ENCODE measurements at regions not wholly inside any gene's neighbourhood (a gene's known extent, or its start where the extent isn't known, plus 50 kb on each side); places are given as distances from the start of the nearest gene placed in this dataset.

DNA sequence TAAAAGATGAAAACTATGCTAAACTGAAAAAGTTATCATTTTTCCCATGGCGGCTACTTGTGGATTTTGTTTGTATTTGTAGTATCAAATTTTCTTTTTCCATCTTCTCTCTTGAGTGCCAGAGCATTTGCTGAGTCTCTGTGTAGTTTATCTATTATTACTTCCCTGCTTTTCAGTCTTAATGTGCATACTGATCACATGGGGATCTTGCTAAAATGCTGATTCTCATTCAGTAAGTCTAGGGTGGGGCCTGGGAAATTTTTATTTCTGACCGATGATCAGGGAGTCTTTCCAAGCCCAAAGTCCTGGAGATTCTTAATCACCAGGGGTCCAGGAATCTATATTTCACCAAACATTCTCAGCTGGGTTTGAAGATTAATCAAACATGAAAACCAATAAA is 189.0 kb upstream of the GOT2 start:
- DNase-seq (ENCODE audit: low spot score) = no peak
- no peaks in the 10 kb centered on the region for H3K27me3 ChIP-seq (ENCODE audit: control insufficient read depth in 4 of 4, insufficient read depth in 4 of 4, low read length in 3 of 4)
- no peak overlapping the region for H3K4me3 ChIP-seq (ENCODE audit: low read depth in 1 of 3, low read length in 3 of 3)
- no peak overlapping the region for H3K9ac ChIP-seq (ENCODE audit: low read depth in 1 of 2, low read length in 2 of 2)
- no peak overlapping the region for H3K27ac ChIP-seq (ENCODE audit: low read depth in 1 of 2, low read length in 2 of 2)
- no peaks in the 10 kb centered on the region for H3K9me3 ChIP-seq (ENCODE audit: control insufficient read depth in 4 of 4, low read length in 3 of 4)
- no peaks in the 10 kb centered on the region for H3K4me1 ChIP-seq (ENCODE audit: control insufficient read depth in 4 of 4, insufficient read depth in 4 of 4, low read length in 3 of 4)
- WGBS = 93% methylated on average over 2 of the region's 2 CpGs
- H3K36me3 ChIP-seq (ENCODE audit: control insufficient read depth in 4 of 4, insufficient read depth in 3 of 4, low read depth in 1 of 4, low read length in 3 of 4) = no peaks in the 10 kb centered on the region
- TF ChIP-seq RXRA (IDR thresholded peaks at IDR 0.05) = no peak
- no peak for TF ChIP-seq TAF1 (conservative IDR thresholded peaks at IDR 0.05)

DNA sequence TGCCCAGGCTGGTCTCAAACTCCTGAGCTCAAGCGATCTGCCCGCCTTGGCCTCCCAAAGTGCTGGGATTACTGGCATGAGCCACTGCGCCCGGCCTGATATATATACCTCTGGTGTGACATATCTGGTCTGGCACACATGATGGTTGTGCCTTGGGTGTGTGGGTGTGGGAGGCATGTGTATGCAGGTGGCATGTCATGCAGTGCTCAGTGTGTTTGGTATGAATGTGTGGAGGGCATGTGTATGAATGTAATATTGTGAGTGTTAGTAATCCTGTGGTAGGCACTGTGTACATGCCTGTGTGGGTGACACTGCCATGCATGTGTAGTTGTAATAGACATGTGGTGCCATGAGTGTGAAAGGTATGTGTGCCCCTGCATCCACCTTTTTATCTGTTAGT is 179.3 kb upstream of the GOT2 start:
- no peaks in the 10 kb centered on the region for H3K27me3 ChIP-seq (ENCODE audit: control insufficient read depth in 4 of 4, insufficient read depth in 4 of 4, low read length in 3 of 4)
- no peaks in the 10 kb centered on the region for H3K9me3 ChIP-seq (ENCODE audit: control insufficient read depth in 4 of 4, low read length in 3 of 4)
- 98% methylated on average over 4 of the region's 4 CpGs for WGBS
- H3K4me1 ChIP-seq (ENCODE audit: control insufficient read depth in 4 of 4, insufficient read depth in 4 of 4, low read length in 3 of 4) = no peaks in the 10 kb centered on the region
- H3K27ac ChIP-seq (ENCODE audit: low read depth in 1 of 2, low read length in 2 of 2) = no peak overlapping the region
- no peak for DNase-seq (ENCODE audit: low spot score)
- H3K4me3 ChIP-seq (ENCODE audit: low read depth in 1 of 3, low read length in 3 of 3) = no peak overlapping the region
- TF ChIP-seq RAD21 (IDR thresholded peaks at IDR 0.05) = no peak
- TF ChIP-seq, protein P1, sequence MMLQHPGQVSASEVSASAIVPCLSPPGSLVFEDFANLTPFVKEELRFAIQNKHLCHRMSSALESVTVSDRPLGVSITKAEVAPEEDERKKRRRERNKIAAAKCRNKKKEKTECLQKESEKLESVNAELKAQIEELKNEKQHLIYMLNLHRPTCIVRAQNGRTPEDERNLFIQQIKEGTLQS (IDR thresholded peaks at IDR 0.05) = no peak
- no peaks in the 10 kb centered on the region for H3K36me3 ChIP-seq (ENCODE audit: control insufficient read depth in 4 of 4, insufficient read depth in 3 of 4, low read depth in 1 of 4, low read length in 3 of 4)
- H3K9ac ChIP-seq (ENCODE audit: low read depth in 1 of 2, low read length in 2 of 2) = no peak overlapping the region

DNA sequence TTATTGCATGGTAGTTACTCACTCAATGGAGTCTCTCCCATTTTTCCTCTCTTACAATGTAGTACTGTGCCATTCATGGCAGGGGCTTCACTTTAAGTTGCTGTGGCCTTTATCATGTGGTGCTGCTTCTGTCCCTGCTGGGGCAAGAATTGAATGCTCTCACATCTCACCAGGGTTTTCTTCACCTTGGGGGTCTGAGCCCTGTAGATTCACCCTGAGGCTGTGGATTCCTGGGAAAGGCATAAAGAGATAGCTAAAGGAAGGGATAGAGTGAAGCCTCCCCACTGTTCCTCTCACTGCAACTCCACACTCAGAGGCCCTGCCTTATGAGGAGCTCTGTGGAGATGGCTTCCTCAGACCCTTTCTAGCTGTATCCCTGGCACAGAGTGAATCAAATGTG is 178.5 kb upstream of the GOT2 start:
- no peak overlapping the region for H3K27ac ChIP-seq (ENCODE audit: low read depth in 1 of 2, low read length in 2 of 2)
- no peak overlapping the region for H3K9ac ChIP-seq (ENCODE audit: low read depth in 1 of 2, low read length in 2 of 2)
- no peaks in the 10 kb centered on the region for H3K9me3 ChIP-seq (ENCODE audit: control insufficient read depth in 4 of 4, low read length in 3 of 4)
- H3K4me3 ChIP-seq (ENCODE audit: low read depth in 1 of 3, low read length in 3 of 3) = no peak overlapping the region
- H3K4me1 ChIP-seq (ENCODE audit: control insufficient read depth in 4 of 4, insufficient read depth in 4 of 4, low read length in 3 of 4) = peaks cover 0 to 1% (median 0%) of the 10 kb centered on the region in 4 donors
- no peak for DNase-seq (ENCODE audit: low spot score)
- TF ChIP-seq RAD21 (IDR thresholded peaks at IDR 0.05) (no peak), EGR1 (IDR thresholded peaks at IDR 0.05; ENCODE audit: low read depth in 2 of 2) (no peak), HNF4G (IDR thresholded peaks at IDR 0.05) (no peak), HNF4A (conservative IDR thresholded peaks at IDR 0.05) (no peak), GABPA (IDR thresholded peaks at IDR 0.05 in 1 of 2, conservative IDR thresholded peaks at IDR 0.05 in 1 of 2) (no peak), RXRA (IDR thresholded peaks at IDR 0.05) (no peak), TAF1 (conservative IDR thresholded peaks at IDR 0.05) (no peak), NR2F2 (IDR thresholded peaks at IDR 0.05) (no peak), FOXA2 (IDR thresholded peaks at IDR 0.05) (no peak), JUND (IDR thresholded peaks at IDR 0.05) (no peak), SP1 (IDR thresholded peaks at IDR 0.05) (no peak), FOXA1 (IDR thresholded peaks at IDR 0.05) (no peak), YY1 (IDR thresholded peaks at IDR 0.05) (no peak)
- TF ChIP-seq, protein P1 (IDR thresholded peaks at IDR 0.05) = no peak
- TF ChIP-seq, protein P2, sequence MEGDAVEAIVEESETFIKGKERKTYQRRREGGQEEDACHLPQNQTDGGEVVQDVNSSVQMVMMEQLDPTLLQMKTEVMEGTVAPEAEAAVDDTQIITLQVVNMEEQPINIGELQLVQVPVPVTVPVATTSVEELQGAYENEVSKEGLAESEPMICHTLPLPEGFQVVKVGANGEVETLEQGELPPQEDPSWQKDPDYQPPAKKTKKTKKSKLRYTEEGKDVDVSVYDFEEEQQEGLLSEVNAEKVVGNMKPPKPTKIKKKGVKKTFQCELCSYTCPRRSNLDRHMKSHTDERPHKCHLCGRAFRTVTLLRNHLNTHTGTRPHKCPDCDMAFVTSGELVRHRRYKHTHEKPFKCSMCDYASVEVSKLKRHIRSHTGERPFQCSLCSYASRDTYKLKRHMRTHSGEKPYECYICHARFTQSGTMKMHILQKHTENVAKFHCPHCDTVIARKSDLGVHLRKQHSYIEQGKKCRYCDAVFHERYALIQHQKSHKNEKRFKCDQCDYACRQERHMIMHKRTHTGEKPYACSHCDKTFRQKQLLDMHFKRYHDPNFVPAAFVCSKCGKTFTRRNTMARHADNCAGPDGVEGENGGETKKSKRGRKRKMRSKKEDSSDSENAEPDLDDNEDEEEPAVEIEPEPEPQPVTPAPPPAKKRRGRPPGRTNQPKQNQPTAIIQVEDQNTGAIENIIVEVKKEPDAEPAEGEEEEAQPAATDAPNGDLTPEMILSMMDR (IDR thresholded peaks at IDR 0.05; ENCODE audit: low read depth, low read length, missing input control) = no peak
- TF ChIP-seq, protein P3, sequence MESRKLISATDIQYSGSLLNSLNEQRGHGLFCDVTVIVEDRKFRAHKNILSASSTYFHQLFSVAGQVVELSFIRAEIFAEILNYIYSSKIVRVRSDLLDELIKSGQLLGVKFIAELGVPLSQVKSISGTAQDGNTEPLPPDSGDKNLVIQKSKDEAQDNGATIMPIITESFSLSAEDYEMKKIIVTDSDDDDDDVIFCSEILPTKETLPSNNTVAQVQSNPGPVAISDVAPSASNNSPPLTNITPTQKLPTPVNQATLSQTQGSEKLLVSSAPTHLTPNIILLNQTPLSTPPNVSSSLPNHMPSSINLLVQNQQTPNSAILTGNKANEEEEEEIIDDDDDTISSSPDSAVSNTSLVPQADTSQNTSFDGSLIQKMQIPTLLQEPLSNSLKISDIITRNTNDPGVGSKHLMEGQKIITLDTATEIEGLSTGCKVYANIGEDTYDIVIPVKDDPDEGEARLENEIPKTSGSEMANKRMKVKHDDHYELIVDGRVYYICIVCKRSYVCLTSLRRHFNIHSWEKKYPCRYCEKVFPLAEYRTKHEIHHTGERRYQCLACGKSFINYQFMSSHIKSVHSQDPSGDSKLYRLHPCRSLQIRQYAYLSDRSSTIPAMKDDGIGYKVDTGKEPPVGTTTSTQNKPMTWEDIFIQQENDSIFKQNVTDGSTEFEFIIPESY (IDR thresholded peaks at IDR 0.05) = no peak
- TF ChIP-seq, protein P4, sequence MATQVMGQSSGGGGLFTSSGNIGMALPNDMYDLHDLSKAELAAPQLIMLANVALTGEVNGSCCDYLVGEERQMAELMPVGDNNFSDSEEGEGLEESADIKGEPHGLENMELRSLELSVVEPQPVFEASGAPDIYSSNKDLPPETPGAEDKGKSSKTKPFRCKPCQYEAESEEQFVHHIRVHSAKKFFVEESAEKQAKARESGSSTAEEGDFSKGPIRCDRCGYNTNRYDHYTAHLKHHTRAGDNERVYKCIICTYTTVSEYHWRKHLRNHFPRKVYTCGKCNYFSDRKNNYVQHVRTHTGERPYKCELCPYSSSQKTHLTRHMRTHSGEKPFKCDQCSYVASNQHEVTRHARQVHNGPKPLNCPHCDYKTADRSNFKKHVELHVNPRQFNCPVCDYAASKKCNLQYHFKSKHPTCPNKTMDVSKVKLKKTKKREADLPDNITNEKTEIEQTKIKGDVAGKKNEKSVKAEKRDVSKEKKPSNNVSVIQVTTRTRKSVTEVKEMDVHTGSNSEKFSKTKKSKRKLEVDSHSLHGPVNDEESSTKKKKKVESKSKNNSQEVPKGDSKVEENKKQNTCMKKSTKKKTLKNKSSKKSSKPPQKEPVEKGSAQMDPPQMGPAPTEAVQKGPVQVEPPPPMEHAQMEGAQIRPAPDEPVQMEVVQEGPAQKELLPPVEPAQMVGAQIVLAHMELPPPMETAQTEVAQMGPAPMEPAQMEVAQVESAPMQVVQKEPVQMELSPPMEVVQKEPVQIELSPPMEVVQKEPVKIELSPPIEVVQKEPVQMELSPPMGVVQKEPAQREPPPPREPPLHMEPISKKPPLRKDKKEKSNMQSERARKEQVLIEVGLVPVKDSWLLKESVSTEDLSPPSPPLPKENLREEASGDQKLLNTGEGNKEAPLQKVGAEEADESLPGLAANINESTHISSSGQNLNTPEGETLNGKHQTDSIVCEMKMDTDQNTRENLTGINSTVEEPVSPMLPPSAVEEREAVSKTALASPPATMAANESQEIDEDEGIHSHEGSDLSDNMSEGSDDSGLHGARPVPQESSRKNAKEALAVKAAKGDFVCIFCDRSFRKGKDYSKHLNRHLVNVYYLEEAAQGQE (IDR thresholded peaks at IDR 0.05) = no peak
- TF ChIP-seq, protein P5, sequence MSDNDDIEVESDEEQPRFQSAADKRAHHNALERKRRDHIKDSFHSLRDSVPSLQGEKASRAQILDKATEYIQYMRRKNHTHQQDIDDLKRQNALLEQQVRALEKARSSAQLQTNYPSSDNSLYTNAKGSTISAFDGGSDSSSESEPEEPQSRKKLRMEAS (IDR thresholded peaks at IDR 0.05) = no peak
- no peaks in the 10 kb centered on the region for H3K36me3 ChIP-seq (ENCODE audit: control insufficient read depth in 4 of 4, insufficient read depth in 3 of 4, low read depth in 1 of 4, low read length in 3 of 4)
- no peaks in the 10 kb centered on the region for H3K27me3 ChIP-seq (ENCODE audit: control insufficient read depth in 4 of 4, insufficient read depth in 4 of 4, low read length in 3 of 4)

Data from liver (tissue), 8 donors.